ENCODE measurements at regions not wholly inside any gene's neighbourhood (a gene's known extent, or its start where the extent isn't known, plus 50 kb on each side); places are given as distances from the start of the nearest gene placed in this dataset.

- H3K36me3 ChIP-seq (ENCODE audit: control insufficient read depth in 4 of 4, insufficient read depth in 4 of 4, low read length in 4 of 4) = no peaks in the 10 kb centered on the region
- H3K9me3 ChIP-seq (ENCODE audit: control insufficient read depth in 4 of 4, insufficient read depth in 3 of 4, low read length in 3 of 4) = peaks cover 0 to 2% (median 0%) of the 10 kb centered on the region in 4 donors
- H3K9ac ChIP-seq (ENCODE audit: insufficient read depth in 1 of 2, low read length in 2 of 2) = no peak overlapping the region
- ATAC-seq (ENCODE audit: insufficient read depth, low FRiP score) (no peak), DNase-seq (no peak)
- H3K27me3 ChIP-seq (ENCODE audit: control insufficient read depth in 3 of 3, insufficient read depth in 3 of 3, low read length in 2 of 3) = no peaks in the 10 kb centered on the region
- H3K4me1 ChIP-seq (ENCODE audit: control insufficient read depth in 5 of 5, insufficient read depth in 5 of 5, low read length in 5 of 5) = peaks cover 0 to 4% (median 0%) of the 10 kb centered on the region in 5 donors
- H3K27ac ChIP-seq (ENCODE audit: low read depth in 1 of 2, low read length in 1 of 2) = no peak overlapping the region
- 92 to 94% methylated on average over 8 of the region's 8 CpGs for WGBS, 2 donors
- no peak overlapping the region for H3K4me3 ChIP-seq
- no peak for TF ChIP-seq CTCF (IDR thresholded peaks at IDR 0.05; ENCODE audit: control extremely low read depth, extremely low read depth)
Measured at GRCh38 chr16:9141813-9142212, 50.4 kb downstream of the HAPSTR1 start.

GRCh38 chr16:9144106-9144505 is 52.7 kb downstream of the HAPSTR1 start:
- DNase-seq (no peak), ATAC-seq (ENCODE audit: insufficient read depth, low FRiP score) (no peak)
- TF ChIP-seq CTCF (IDR thresholded peaks at IDR 0.05; ENCODE audit: control extremely low read depth, extremely low read depth) = no peak
- H3K36me3 ChIP-seq (ENCODE audit: control insufficient read depth in 4 of 4, insufficient read depth in 4 of 4, low read length in 4 of 4) = no peaks in the 10 kb centered on the region
- no peak overlapping the region for H3K4me3 ChIP-seq
- H3K9ac ChIP-seq (ENCODE audit: insufficient read depth in 1 of 2, low read length in 2 of 2) = no peak overlapping the region
- no peaks in the 10 kb centered on the region for H3K27me3 ChIP-seq (ENCODE audit: control insufficient read depth in 3 of 3, insufficient read depth in 3 of 3, low read length in 2 of 3)
- peaks cover 0 to under 1% (median 0%) of the 10 kb centered on the region in 5 donors for H3K4me1 ChIP-seq (ENCODE audit: control insufficient read depth in 5 of 5, insufficient read depth in 5 of 5, low read length in 5 of 5)
- no peak overlapping the region for H3K27ac ChIP-seq (ENCODE audit: low read depth in 1 of 2, low read length in 1 of 2)
- WGBS, 2 donors = 95 to 97% methylated on average over 8 of the region's 8 CpGs
- H3K9me3 ChIP-seq (ENCODE audit: control insufficient read depth in 4 of 4, insufficient read depth in 3 of 4, low read length in 3 of 4) = peaks cover 0 to 2% (median 0%) of the 10 kb centered on the region in 4 donors

GRCh38 chr16:9148374-9149015 is 57.1 kb downstream of the HAPSTR1 start:
- no peak overlapping the region for H3K4me3 ChIP-seq
- H3K36me3 ChIP-seq (ENCODE audit: control insufficient read depth in 4 of 4, insufficient read depth in 4 of 4, low read length in 4 of 4) = no peaks in the 10 kb centered on the region
- 73 to 75% methylated on average over 9 of the region's 9 CpGs for WGBS, 2 donors

More at GRCh38 chr16:9148374-9149015, 57.1 kb downstream of the HAPSTR1 start:
- Histone ChIP-seq H3K27me3 (ENCODE audit: control insufficient read depth in 3 of 3, insufficient read depth in 3 of 3, low read length in 2 of 3) (no peaks in the 10 kb centered on the region), H3K27ac (ENCODE audit: low read depth in 1 of 2, low read length in 1 of 2) (no peak overlapping the region), H3K9me3 (ENCODE audit: control insufficient read depth in 4 of 4, insufficient read depth in 3 of 4, low read length in 3 of 4) (no peaks in the 10 kb centered on the region), H3K9ac (ENCODE audit: insufficient read depth in 1 of 2, low read length in 2 of 2) (no peak overlapping the region), H3K4me1 (ENCODE audit: control insufficient read depth in 5 of 5, insufficient read depth in 5 of 5, low read length in 5 of 5) (peaks cover 0 to 4% (median 0%) of the 10 kb centered on the region in 5 donors)
- DNase-seq (no peak), ATAC-seq (ENCODE audit: insufficient read depth, low FRiP score) (no peak)
- no peak for TF ChIP-seq CTCF (IDR thresholded peaks at IDR 0.05; ENCODE audit: control extremely low read depth, extremely low read depth)
